ENCODE measurements at regions not wholly inside any gene's neighbourhood (a gene's known extent, or its start where the extent isn't known, plus 50 kb on each side); places are given as distances from the start of the nearest gene placed in this dataset.

GRCh38 chr12:84276215-84276614 is 636.4 kb downstream of the SLC6A15 start (continued):
- no peak for TF ChIP-seq ZNF274 (IDR thresholded peaks at IDR 0.05; ENCODE audit: borderline replicate concordance, extremely low read depth, low read length)
- no peak for TF ChIP-seq EZH2 (IDR thresholded peaks at IDR 0.05; ENCODE audit: low read depth, low read length, severe bottlenecking)

All from H1 (cell line).